ENCODE measurements at regions not wholly inside any gene's neighbourhood (a gene's known extent, or its start where the extent isn't known, plus 50 kb on each side); places are given as distances from the start of the nearest gene placed in this dataset.

DNA sequence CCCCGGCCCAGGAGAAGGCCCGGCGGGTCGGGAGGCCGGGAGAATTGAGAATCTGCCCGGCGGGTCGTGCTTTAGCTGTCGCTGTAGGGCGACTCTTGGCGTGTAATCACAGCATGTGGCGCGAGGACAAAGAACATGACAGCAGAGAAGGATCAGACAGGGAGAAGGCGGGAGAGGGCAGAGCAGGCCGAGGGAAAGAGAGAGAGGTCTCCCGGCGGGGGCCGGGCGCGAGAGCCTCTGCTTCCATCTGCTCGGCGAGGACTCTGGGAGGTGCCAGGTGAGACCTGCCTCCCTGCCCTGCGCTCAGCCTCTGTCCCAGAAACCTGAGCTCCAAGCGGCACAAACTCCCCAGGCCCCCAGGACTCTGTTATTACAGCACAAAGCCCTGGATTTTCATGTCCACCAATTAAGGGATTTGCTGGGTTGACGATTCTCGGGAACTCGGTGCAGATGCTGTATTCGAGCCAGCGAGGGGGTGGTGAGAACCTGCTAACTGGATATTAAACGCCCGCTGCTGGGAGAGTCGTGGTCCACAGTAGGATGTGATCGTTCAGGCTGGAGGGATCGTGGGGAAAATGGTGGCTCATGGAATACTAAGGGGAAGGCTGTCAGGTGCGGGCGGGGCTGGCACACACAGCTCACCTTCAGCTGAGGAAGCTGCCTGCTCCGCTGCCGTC lies 172.0 kb upstream of the CIBAR2 start:
- intact Hi-C loops (cut with micrococcal nuclease; ENCODE audit: unreplicated experiment): no loop called here
- POLR2A ChIA-PET (ENCODE audit: unreplicated experiment): no interaction called here
- no TSS peak for BruUV-seq (replicated peaks)

GRCh38 chr16:85285681-85286065 lies 173.4 kb upstream of the CIBAR2 start:
- H3K27me3 ChIP-seq (ENCODE audit: insufficient read depth, low read depth): no peaks in the 10 kb centered on the region
- ChIA-PET CTCF (no interaction called here), POLR2A (ENCODE audit: unreplicated experiment) (no interaction called here)
- no peak overlapping the region for H3K4me3 ChIP-seq
- H3F3A ChIP-seq (ENCODE audit: insufficient read depth, low read depth): no peaks in the 10 kb centered on the region
- no peaks in the 10 kb centered on the region for H3K4me1 ChIP-seq (replicated peaks; ENCODE audit: insufficient read depth)
- H2AFZ ChIP-seq: no peak overlapping the region
- no peaks in the 10 kb centered on the region for H3K36me3 ChIP-seq (ENCODE audit: low read depth)
- no peaks in the 10 kb centered on the region for H3K9me3 ChIP-seq (ENCODE audit: insufficient read depth, low read depth)
- no peaks in the 10 kb centered on the region for H4K20me1 ChIP-seq (ENCODE audit: insufficient read depth)
- no peak overlapping the region for H3K4me2 ChIP-seq
- intact Hi-C loops (cut with micrococcal nuclease; ENCODE audit: unreplicated experiment): no loop called here
- BruUV-seq (replicated peaks): no TSS peak
- TF ChIP-seq EZH2 (IDR thresholded peaks at IDR 0.05; ENCODE audit: low read depth): no peak
- TF ChIP-seq, protein P1, sequence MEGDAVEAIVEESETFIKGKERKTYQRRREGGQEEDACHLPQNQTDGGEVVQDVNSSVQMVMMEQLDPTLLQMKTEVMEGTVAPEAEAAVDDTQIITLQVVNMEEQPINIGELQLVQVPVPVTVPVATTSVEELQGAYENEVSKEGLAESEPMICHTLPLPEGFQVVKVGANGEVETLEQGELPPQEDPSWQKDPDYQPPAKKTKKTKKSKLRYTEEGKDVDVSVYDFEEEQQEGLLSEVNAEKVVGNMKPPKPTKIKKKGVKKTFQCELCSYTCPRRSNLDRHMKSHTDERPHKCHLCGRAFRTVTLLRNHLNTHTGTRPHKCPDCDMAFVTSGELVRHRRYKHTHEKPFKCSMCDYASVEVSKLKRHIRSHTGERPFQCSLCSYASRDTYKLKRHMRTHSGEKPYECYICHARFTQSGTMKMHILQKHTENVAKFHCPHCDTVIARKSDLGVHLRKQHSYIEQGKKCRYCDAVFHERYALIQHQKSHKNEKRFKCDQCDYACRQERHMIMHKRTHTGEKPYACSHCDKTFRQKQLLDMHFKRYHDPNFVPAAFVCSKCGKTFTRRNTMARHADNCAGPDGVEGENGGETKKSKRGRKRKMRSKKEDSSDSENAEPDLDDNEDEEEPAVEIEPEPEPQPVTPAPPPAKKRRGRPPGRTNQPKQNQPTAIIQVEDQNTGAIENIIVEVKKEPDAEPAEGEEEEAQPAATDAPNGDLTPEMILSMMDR (conservative IDR thresholded peaks at IDR 0.05): no peak
- no peak for DNase-seq
- H3K9me2 ChIP-seq (ENCODE audit: insufficient read depth): no peaks in the 10 kb centered on the region
- no peak overlapping the region for H3K27ac ChIP-seq
- no peaks in the 10 kb centered on the region for H3K79me2 ChIP-seq (ENCODE audit: low read depth)

More for the DNA sequence above, 172.0 kb upstream of the CIBAR2 start:
- Histone ChIP-seq H3K4me3 (no peak overlapping the region), H3K9me3 (ENCODE audit: insufficient read depth, low read depth) (no peaks in the 10 kb centered on the region), H2AFZ (no peak overlapping the region), H3K79me2 (ENCODE audit: low read depth) (no peaks in the 10 kb centered on the region), H3K27me3 (ENCODE audit: insufficient read depth, low read depth) (no peaks in the 10 kb centered on the region), H3K9me2 (ENCODE audit: insufficient read depth) (no peaks in the 10 kb centered on the region), H3K4me1 (replicated peaks; ENCODE audit: insufficient read depth) (no peaks in the 10 kb centered on the region), H3K36me3 (ENCODE audit: low read depth) (no peaks in the 10 kb centered on the region), H3K27ac (no peak overlapping the region), H3F3A (ENCODE audit: insufficient read depth, low read depth) (no peaks in the 10 kb centered on the region), H3K4me2 (no peak overlapping the region), H4K20me1 (ENCODE audit: insufficient read depth) (no peaks in the 10 kb centered on the region)
- CTCF ChIA-PET: no interaction called here
- no peak for DNase-seq
- TF ChIP-seq, protein P1 (conservative IDR thresholded peaks at IDR 0.05): no peak
- TF ChIP-seq EZH2 (IDR thresholded peaks at IDR 0.05; ENCODE audit: low read depth): no peak

DNA sequence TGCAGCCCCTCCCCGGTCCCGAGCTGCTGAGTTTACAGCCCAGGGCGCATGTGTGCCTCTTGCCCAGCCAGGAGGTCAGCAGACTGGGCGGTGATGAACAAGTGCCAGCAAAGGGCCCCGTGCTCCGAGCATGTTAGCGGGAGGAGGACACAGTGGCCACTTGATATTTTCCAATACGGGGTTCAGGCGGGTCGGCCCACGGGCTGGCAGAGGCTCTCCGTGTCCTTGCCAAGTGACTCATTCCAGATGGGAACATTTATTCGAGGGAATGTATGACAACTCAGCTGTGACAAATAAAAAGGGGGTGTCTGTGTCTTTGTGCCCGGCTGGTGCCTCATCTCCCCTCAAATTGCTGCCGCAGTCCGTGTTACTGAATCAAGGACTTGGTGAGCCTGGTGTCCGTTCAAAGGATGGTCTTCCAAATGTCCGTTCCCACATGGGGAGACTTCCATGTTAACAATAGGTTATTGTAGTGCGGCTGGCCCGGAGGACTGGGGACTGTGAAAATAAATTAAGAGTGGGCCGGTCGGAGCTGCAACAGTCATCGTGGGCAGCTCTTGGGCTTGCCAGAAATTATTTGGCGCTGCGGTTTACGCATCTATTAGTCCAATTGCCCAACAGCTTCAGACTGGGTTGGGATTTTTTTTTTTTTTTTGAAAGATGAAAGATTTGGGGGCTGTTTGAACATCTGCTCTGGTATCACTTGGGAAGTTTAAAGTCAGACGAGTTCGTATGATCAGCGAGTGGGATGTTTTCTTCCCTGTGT lies 174.0 kb upstream of the CIBAR2 start:
- H3K9me2 ChIP-seq (ENCODE audit: insufficient read depth): no peaks in the 10 kb centered on the region
- no TSS peak for BruUV-seq (replicated peaks)
- H3K36me3 ChIP-seq (ENCODE audit: low read depth): no peaks in the 10 kb centered on the region
- H3K4me2 ChIP-seq: no peak overlapping the region
- no peak overlapping the region for H3K27ac ChIP-seq
- TF ChIP-seq, protein P1 (conservative IDR thresholded peaks at IDR 0.05): no peak
- no peak for TF ChIP-seq EZH2 (IDR thresholded peaks at IDR 0.05; ENCODE audit: low read depth)
- intact Hi-C loops (cut with micrococcal nuclease; ENCODE audit: unreplicated experiment): no loop called here
- H3K79me2 ChIP-seq (ENCODE audit: low read depth): no peaks in the 10 kb centered on the region
- H3K9me3 ChIP-seq (ENCODE audit: insufficient read depth, low read depth): no peaks in the 10 kb centered on the region
- H4K20me1 ChIP-seq (ENCODE audit: insufficient read depth): no peaks in the 10 kb centered on the region
- no peak overlapping the region for H3K4me3 ChIP-seq
- CTCF ChIA-PET: no interaction called here
- no peaks in the 10 kb centered on the region for H3F3A ChIP-seq (ENCODE audit: insufficient read depth, low read depth)
- no peak overlapping the region for H2AFZ ChIP-seq
- H3K27me3 ChIP-seq (ENCODE audit: insufficient read depth, low read depth): no peaks in the 10 kb centered on the region
- POLR2A ChIA-PET (ENCODE audit: unreplicated experiment): no interaction called here
- no peaks in the 10 kb centered on the region for H3K4me1 ChIP-seq (replicated peaks; ENCODE audit: insufficient read depth)
- DNase-seq: no peak

All from PC-9 (cell line).